Adrenal gland (tissue), 9 donors: ENCODE measurements at regions not wholly inside any gene's neighbourhood (a gene's known extent, or its start where the extent isn't known, plus 50 kb on each side); places are given as distances from the start of the nearest gene placed in this dataset.

Experiments used
- DNase-seq, 7 donors: peaks; one replicate each; pipeline ENCODE4 v3.0.0-alpha.2; 2019 to 2020
- H3K27ac ChIP-seq, 5 donors: fragments of 200-600 bp; sonication (generic) in 4 of 5; 1 replicate in 3 of 5; 2 replicates in 2 of 5; pipeline versions ENCODE4 v1.5.1 to v1.8.0; 2016 to 2020; ENCODE audit warnings: mild to moderate bottlenecking in 1 of 5
- H3K27me3 ChIP-seq: fragments of 200-600 bp; 2 replicates; pipeline ENCODE4 v1.8.0; 2021
- H3K36me3 ChIP-seq, 2 donors: fragments of 200-600 bp; replicated peaks in 1 of 2; 1 replicate in 1 of 2; 2 replicates in 1 of 2; pipeline versions ENCODE4 v1.5.1 to v1.8.0; 2018 to 2022
- H3K4me1 ChIP-seq, 2 donors: fragments of 200-600 bp; replicated peaks in 1 of 2; 1 replicate in 1 of 2; 2 replicates in 1 of 2; pipeline versions ENCODE4 v1.5.1 to v1.8.0; 2018 to 2021
- H3K4me3 ChIP-seq, 4 donors: fragments of 200-600 bp; sonication (generic) in 3 of 4; one replicate each; pipeline ENCODE4 v1.5.1; 2016 to 2018
- H3K9me3 ChIP-seq, 3 donors: fragments of 200-600 bp; sonication (generic) in 1 of 3; replicated peaks in 1 of 3; 1 replicate in 2 of 3; 2 replicates in 1 of 3; pipeline versions ENCODE4 v1.5.1 to v1.8.0; 2016 to 2021
- POLR2A ChIP-seq, 2 donors: fragments of 450-650 bp; IDR thresholded peaks; one replicate each; pipeline ENCODE4 v1.6.1; 2017; ENCODE audit warnings: antibody characterized with exemption in 2 of 2, mild to moderate bottlenecking in 2 of 2, moderate library complexity in 1 of 2
- WGBS, 4 donors: extraction: QIAGEN DNeasy Blood & Tissue Kit in 2 of 4; methylation state at CpG; one replicate each; pipeline versions ENCODE4 v1.1.5 to v1.1.7; 2013 to 2017; 5-methylcytosine and 5-hydroxymethylcytosine counted together
- intact Hi-C, 2 donors: fragments of 100-400 bp; cut with DNase I; formaldehyde crosslinking; loops; one replicate each; pipeline versions ENCODE4 v1.14.1 to v1.15.0; 2022 to 2023
- TF ChIP-seq, protein P1 (sequence below), 6 experiments: fragments of 450-650 bp in 4 of 6; fragments of 200-600 bp in 2 of 6; sonication (generic) in 1 of 6; IDR thresholded peaks; 1 replicate in 5 of 6; 2 replicates in 1 of 6; pipeline versions ENCODE4 v1.5.1 to v1.8.0; 2016 to 2021; ENCODE audit warnings: antibody characterized with exemption in 6 of 6, mild to moderate bottlenecking in 2 of 6, moderate library complexity in 1 of 6
- donor health status: healthy with polysubstance abuse.
- donor health status: Bipolar disorder and iron deficiency.
- donor health status: DM: yes; HTN: yes; CAD: no.
- donor health status: DM: no; HTN: no; CAD: no.
- donor health status: DM: no; HTN: no; CAD: no.

DNA sequence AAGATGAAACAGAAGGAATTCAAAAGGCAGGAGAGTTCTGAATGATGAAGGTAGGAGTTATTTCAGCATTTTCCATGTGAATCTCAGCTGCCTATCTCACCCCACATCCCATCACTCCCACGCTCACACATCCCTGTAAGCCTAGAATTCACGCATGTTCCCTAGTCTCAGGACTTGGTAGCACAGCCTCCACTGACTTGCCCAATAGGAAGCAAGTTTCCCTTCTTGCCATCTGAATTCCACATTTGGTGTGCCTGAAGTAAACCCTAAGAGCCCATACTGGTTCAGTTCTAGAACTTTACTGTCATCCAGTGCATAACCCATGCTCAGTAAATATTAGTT, 56.6 kb downstream of the STYXL2 start:
- no peak for DNase-seq
- Histone ChIP-seq H3K4me3 (no peak overlapping the region), H3K36me3 (no peaks in the 10 kb centered on the region), H3K9me3 (no peaks in the 10 kb centered on the region), H3K4me1 (no peaks in the 10 kb centered on the region), H3K27me3 (no peaks in the 10 kb centered on the region), H3K27ac (no peak overlapping the region)
- intact Hi-C loops: no loop called here
- TF ChIP-seq POLR2A (IDR thresholded peaks at IDR 0.05): no peak
- TF ChIP-seq, protein P1, sequence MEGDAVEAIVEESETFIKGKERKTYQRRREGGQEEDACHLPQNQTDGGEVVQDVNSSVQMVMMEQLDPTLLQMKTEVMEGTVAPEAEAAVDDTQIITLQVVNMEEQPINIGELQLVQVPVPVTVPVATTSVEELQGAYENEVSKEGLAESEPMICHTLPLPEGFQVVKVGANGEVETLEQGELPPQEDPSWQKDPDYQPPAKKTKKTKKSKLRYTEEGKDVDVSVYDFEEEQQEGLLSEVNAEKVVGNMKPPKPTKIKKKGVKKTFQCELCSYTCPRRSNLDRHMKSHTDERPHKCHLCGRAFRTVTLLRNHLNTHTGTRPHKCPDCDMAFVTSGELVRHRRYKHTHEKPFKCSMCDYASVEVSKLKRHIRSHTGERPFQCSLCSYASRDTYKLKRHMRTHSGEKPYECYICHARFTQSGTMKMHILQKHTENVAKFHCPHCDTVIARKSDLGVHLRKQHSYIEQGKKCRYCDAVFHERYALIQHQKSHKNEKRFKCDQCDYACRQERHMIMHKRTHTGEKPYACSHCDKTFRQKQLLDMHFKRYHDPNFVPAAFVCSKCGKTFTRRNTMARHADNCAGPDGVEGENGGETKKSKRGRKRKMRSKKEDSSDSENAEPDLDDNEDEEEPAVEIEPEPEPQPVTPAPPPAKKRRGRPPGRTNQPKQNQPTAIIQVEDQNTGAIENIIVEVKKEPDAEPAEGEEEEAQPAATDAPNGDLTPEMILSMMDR (IDR thresholded peaks at IDR 0.05): no peak
- 86 to 93% (median 88%) methylated on average over 2 of the region's 2 CpGs for WGBS, 4 donors

DNA sequence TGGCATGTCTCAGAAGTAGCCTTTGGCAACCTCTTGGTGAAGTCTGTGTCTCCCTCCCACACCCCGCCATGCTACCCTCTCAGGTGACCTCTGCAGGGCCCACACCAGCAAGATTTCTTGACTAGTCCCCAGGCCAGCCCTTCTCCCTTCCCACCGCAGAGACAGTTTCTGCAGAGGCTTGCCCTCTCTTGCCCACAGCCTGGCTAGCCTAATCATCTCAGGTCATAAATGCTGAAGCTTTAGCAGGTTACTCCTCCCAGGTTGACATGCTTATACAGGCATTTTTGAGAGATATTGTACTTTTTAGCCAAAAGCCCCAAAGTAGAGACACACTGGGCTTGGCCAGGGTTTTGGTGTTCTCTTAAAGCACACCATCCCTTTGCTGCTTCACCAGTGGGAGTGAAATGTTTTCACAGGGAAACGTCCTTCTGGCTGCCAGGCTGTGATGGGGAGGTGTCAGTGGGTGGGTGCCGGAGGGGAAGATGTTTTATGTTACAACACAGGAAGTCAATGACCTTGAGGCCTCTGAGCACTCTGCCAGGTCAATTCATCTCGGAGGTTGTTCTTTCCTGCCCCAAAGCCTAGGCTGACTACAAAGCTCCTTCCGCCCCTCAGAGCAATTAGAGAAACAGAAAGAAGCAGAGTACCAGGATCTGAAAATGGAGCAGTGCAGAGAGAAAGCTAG, 58.5 kb downstream of the STYXL2 start:
- Histone ChIP-seq H3K4me1 (no peaks in the 10 kb centered on the region), H3K27ac (no peak overlapping the region), H3K9me3 (no peaks in the 10 kb centered on the region), H3K36me3 (no peaks in the 10 kb centered on the region), H3K27me3 (no peaks in the 10 kb centered on the region), H3K4me3 (no peak overlapping the region)
- no peak for TF ChIP-seq POLR2A (IDR thresholded peaks at IDR 0.05)
- TF ChIP-seq, protein P1 (IDR thresholded peaks at IDR 0.05): no peak
- DNase-seq: peak in 2 of 7 donors; percentile 6 to 13
- 41 to 57% (median 42%) methylated on average over 5 to 6 of the region's 6 CpGs for WGBS, 4 donors
- intact Hi-C loops: no loop called here

DNA sequence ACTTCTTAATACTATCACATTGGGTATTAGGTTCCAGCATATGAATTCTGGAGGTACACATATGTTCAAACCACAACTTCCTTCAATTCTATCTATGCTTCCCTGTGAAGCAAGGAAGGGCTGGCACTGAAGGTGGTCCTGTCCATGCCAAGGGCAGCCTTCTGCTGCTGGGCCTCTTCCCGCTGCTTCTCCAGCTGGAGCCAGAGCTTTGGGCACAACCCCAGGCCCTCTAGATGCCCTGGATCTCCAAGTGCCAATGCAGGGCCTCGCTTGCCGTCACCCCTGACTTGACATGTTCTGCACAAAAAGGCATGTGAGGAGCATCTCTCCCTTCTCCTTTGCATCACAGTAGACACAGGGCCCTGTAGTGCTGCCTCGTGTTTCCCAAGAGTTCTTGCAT, 62.6 kb downstream of the STYXL2 start:
- intact Hi-C loops: no loop called here
- no peak overlapping the region for H3K4me3 ChIP-seq
- TF ChIP-seq POLR2A (IDR thresholded peaks at IDR 0.05): no peak
- TF ChIP-seq, protein P1 (IDR thresholded peaks at IDR 0.05): no peak
- H3K4me1 ChIP-seq: no peaks in the 10 kb centered on the region
- H3K36me3 ChIP-seq: no peaks in the 10 kb centered on the region
- no peak overlapping the region for H3K27ac ChIP-seq
- H3K9me3 ChIP-seq: no peaks in the 10 kb centered on the region
- 75 to 94% (median 88%) methylated on average over 1 to 4 of the region's 4 CpGs for WGBS, 4 donors
- no peaks in the 10 kb centered on the region for H3K27me3 ChIP-seq
- DNase-seq: no peak

DNA sequence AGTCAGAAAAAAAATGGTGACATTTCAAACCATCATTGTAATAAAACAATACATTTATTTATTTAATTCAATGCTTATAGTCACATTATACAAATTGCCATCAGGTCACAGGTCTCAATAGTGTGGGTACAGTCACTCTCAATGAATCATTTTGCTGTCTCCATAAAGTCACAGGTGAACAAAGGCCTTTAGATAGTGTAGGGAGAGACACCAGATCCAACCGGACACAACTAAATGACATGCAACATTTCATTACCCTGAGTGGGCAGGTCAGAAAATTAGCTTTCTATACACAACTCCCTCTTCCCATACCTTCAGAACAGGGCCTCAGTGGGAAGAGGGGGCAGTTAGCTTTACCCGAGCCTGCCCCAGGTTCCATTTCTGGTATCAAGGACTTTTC, 63.2 kb downstream of the STYXL2 start:
- Histone ChIP-seq H3K36me3 (no peaks in the 10 kb centered on the region), H3K27me3 (no peaks in the 10 kb centered on the region), H3K27ac (no peak overlapping the region), H3K4me3 (no peak overlapping the region), H3K4me1 (no peaks in the 10 kb centered on the region), H3K9me3 (no peaks in the 10 kb centered on the region)
- TF ChIP-seq POLR2A (IDR thresholded peaks at IDR 0.05): no peak
- TF ChIP-seq, protein P1 (IDR thresholded peaks at IDR 0.05): no peak
- WGBS, 4 donors: 75 to 81% (median 78%) methylated on average over 2 of the region's 2 CpGs
- DNase-seq: no peak
- intact Hi-C loops: no loop called here
